GM19452 (cell line): ENCODE measurements at regions not wholly inside any gene's neighbourhood (a gene's known extent, or its start where the extent isn't known, plus 50 kb on each side); places are given as distances from the start of the nearest gene placed in this dataset.
"Not testable (repeated sequence)": the region's sequence is repeated elsewhere in the genome, so short reads cannot be mapped to it uniquely, and the experiment has no call there.

Experiments
- ATAC-seq: cut with Tn5 transposase; IDR thresholded peaks from one replicate; pipeline ENCODE4 v1.9.1; 2021; ENCODE audit not compliant: unreplicated experiment

- not testable (repeated sequence) for ATAC-seq
Observed at GRCh38 chr1:168457296-168457695, 86.5 kb downstream of the XCL2 start.

- no peak for ATAC-seq
Observed at GRCh38 chr1:168455764-168456163, 88.0 kb downstream of the XCL2 start.

- no peak for ATAC-seq
Observed at GRCh38 chr1:168454211-168454815, 89.5 kb downstream of the XCL2 start.

GRCh38 chr1:168453056-168453455 is 90.7 kb downstream of the XCL2 start:
- ATAC-seq = no peak

- no peak for ATAC-seq
Observed at GRCh38 chr1:168452329-168452728, 91.5 kb downstream of the XCL2 start.

GRCh38 chr1:168447871-168448270 is 95.9 kb downstream of the XCL2 start:
- no peak for ATAC-seq

- no peak for ATAC-seq
Observed at GRCh38 chr1:168446081-168446480, 97.7 kb downstream of the XCL2 start.

GRCh38 chr1:168443899-168444298 is 99.9 kb downstream of the XCL2 start:
- no peak for ATAC-seq

GRCh38 chr1:168443356-168443755 is 100.4 kb downstream of the XCL2 start:
- no peak for ATAC-seq

GRCh38 chr1:168442931-168443330 is 100.9 kb downstream of the XCL2 start:
- ATAC-seq = no peak

GRCh38 chr1:168441745-168442144 is 102.1 kb downstream of the XCL2 start:
- ATAC-seq = no peak

- peak; percentile 83 for ATAC-seq
Observed at GRCh38 chr1:168439456-168440375, 104.1 kb downstream of the XCL2 start.

- no peak for ATAC-seq
Observed at GRCh38 chr1:168438626-168439025, 105.2 kb downstream of the XCL2 start.

- no peak for ATAC-seq
Observed at GRCh38 chr1:168437821-168438220, 106.0 kb downstream of the XCL2 start.

GRCh38 chr1:168435439-168435838 is 108.4 kb downstream of the XCL2 start:
- ATAC-seq = no peak

GRCh38 chr1:168433238-168433637 is 110.6 kb downstream of the XCL2 start:
- ATAC-seq = no peak

- ATAC-seq = no peak
Observed at GRCh38 chr1:168431882-168432281, 111.9 kb downstream of the XCL2 start.

- no peak for ATAC-seq
Observed at GRCh38 chr1:168430321-168430720, 113.5 kb downstream of the XCL2 start.

GRCh38 chr1:168428063-168428731 is 115.6 kb downstream of the XCL2 start:
- no peak for ATAC-seq

GRCh38 chr1:168427051-168427450 is 116.7 kb downstream of the XCL2 start:
- no peak for ATAC-seq

GRCh38 chr1:168424281-168424680 is 119.5 kb downstream of the XCL2 start:
- no peak for ATAC-seq
